ENCODE measurements at regions not wholly inside any gene's neighbourhood (a gene's known extent, or its start where the extent isn't known, plus 50 kb on each side); places are given as distances from the start of the nearest gene placed in this dataset.

GRCh38 chr2:30312916-30313315 lies 81.6 kb downstream of the LBH start (continued):
- no peak for TF ChIP-seq MAX (IDR thresholded peaks at IDR 0.05)
- no peak for TF ChIP-seq ZFX (IDR thresholded peaks at IDR 0.05)
- no peak for TF ChIP-seq ZBTB33 (IDR thresholded peaks at IDR 0.05; ENCODE audit: extremely low read depth, insufficient replicate concordance, low read length)
- TF ChIP-seq FOSL1 (IDR thresholded peaks at IDR 0.05; ENCODE audit: low read depth): no peak
- TF ChIP-seq SIN3A (IDR thresholded peaks at IDR 0.05; ENCODE audit: low read depth): no peak
- TF ChIP-seq TCF7L2 (IDR thresholded peaks at IDR 0.05; ENCODE audit: borderline replicate concordance, extremely low read depth, insufficient read depth, insufficient read length): no peak
- TF ChIP-seq POLR2A (IDR thresholded peaks at IDR 0.05; ENCODE audit: borderline replicate concordance, extremely low read depth, insufficient read depth, insufficient read length): no peak
- TF ChIP-seq ATF3 (IDR thresholded peaks at IDR 0.05): no peak
- TF ChIP-seq EZH2 (IDR thresholded peaks at IDR 0.05): no peak

- TF ChIP-seq EZH2phosphoT487 (IDR thresholded peaks at IDR 0.05; ENCODE audit: borderline replicate concordance) (no peak), EGR1 (IDR thresholded peaks at IDR 0.05; ENCODE audit: low read depth) (no peak), FOSL1 (IDR thresholded peaks at IDR 0.05; ENCODE audit: low read depth) (no peak), RAD21 (IDR thresholded peaks at IDR 0.05; ENCODE audit: low read depth) (no peak)
- Histone ChIP-seq H3K9ac (ENCODE audit: low read length) (no peak overlapping the region), H3K4me1 (ENCODE audit: control insufficient read depth in 1 of 2, insufficient read depth in 2 of 2, low read length in 2 of 2) (no peaks in the 10 kb centered on the region), H3K9me3 (ENCODE audit: control insufficient read depth in 1 of 2, insufficient read depth in 1 of 2, low read depth in 1 of 2, low read length in 2 of 2) (no peaks in the 10 kb centered on the region), H3K27me3 (ENCODE audit: insufficient read depth, low read length) (no peaks in the 10 kb centered on the region), H3K4me2 (ENCODE audit: low read length) (no peak overlapping the region), H3K9me2 (ENCODE audit: insufficient read depth) (no peaks in the 10 kb centered on the region), H3K36me3 (ENCODE audit: control insufficient read depth in 1 of 2, insufficient read depth in 2 of 2, low read length in 2 of 2) (no peaks in the 10 kb centered on the region), H2AFZ (ENCODE audit: low read depth, low read length, poor library complexity, severe bottlenecking) (no peak overlapping the region), H3K4me3 (replicated peaks in 1 of 2; ENCODE audit: low read depth in 1 of 2, low read length in 2 of 2) (no peak overlapping the region), H4K20me1 (ENCODE audit: insufficient read depth) (no peaks in the 10 kb centered on the region), H3K27ac (ENCODE audit: low read depth, low read length) (no peak overlapping the region), H3K79me2 (ENCODE audit: insufficient read depth, low read length) (no peaks in the 10 kb centered on the region)
- ChIA-PET POLR2A (no interaction called here), RAD21 (ENCODE audit: low non-redundant PET in 1 of 2, low total read pairs in 2 of 2, uncharacterized antibody in 2 of 2, unreplicated experiment in 2 of 2) (no interaction called here), CTCF (no interaction called here)
- DNase-seq (ENCODE audit: low read depth, low spot score) (no peak), ATAC-seq (no peak)
- intact Hi-C loops (cut with micrococcal nuclease): no loop called here
- BruUV-seq (replicated peaks): no TSS peak
Observed at GRCh38 chr2:30314981-30315380, 83.6 kb downstream of the LBH start.
